Heart right ventricle (tissue), 16 donors: ENCODE measurements at regions not wholly inside any gene's neighbourhood (a gene's known extent, or its start where the extent isn't known, plus 50 kb on each side); places are given as distances from the start of the nearest gene placed in this dataset.

Source experiments
- ATAC-seq, 8 donors: fragments of 200-7000 bp; cut with Tn5 transposase; one replicate each; pipeline ENCODE4 v1.9.1; 2020; ENCODE audit warnings: mild to moderate bottlenecking in 8 of 8, moderate library complexity in 8 of 8, moderate number of reproducible peaks in 1 of 8
- DNase-seq, 2 donors: peaks; one replicate each; pipeline ENCODE4 v3.0.0-alpha.2; 2020
- H3K27ac ChIP-seq, 10 donors: fragments of 200-600 bp; sonication (generic) in 2 of 10; one replicate each; pipeline versions ENCODE4 v1.5.0 to v1.8.0; 2020 to 2022; ENCODE audit warnings: mild to moderate bottlenecking in 3 of 10
- H3K27me3 ChIP-seq, 7 donors: fragments of 200-600 bp; one replicate each; pipeline ENCODE4 v1.8.0; 2021 to 2022; ENCODE audit warnings: mild to moderate bottlenecking in 2 of 7
- H3K36me3 ChIP-seq, 9 donors: fragments of 200-600 bp; sonication (generic) in 1 of 9; one replicate each; pipeline versions ENCODE4 v1.5.0 to v1.8.0; 2020 to 2022; ENCODE audit warnings: mild to moderate bottlenecking in 2 of 9
- H3K4me1 ChIP-seq, 9 donors: fragments of 200-600 bp; sonication (generic) in 1 of 9; one replicate each; pipeline versions ENCODE4 v1.5.0 to v1.8.0; 2020 to 2022; ENCODE audit warnings: mild to moderate bottlenecking in 4 of 9
- H3K4me3 ChIP-seq, 10 donors: fragments of 200-600 bp; sonication (generic) in 2 of 10; one replicate each; pipeline versions ENCODE4 v1.5.0 to v1.8.0; 2020 to 2022; ENCODE audit warnings: mild to moderate bottlenecking in 7 of 10, moderate library complexity in 2 of 10
- H3K9me3 ChIP-seq, 11 donors: fragments of 200-600 bp in 10 of 11; sonication (generic) in 2 of 11; one replicate each; pipeline versions ENCODE4 v1.5.0 to v1.8.0; 2013 to 2022; ENCODE audit warnings: mild to moderate bottlenecking in 2 of 11, control low read depth in 1 of 11, moderate library complexity in 1 of 11
- CTCF ChIP-seq, 9 donors: fragments of 200-600 bp; sonication (generic) in 2 of 9; IDR thresholded peaks; one replicate each; pipeline versions ENCODE4 v1.5.0 to v1.8.0; 2021 to 2022; ENCODE audit warnings: antibody characterized with exemption in 9 of 9, mild to moderate bottlenecking in 5 of 9, moderate library complexity in 1 of 9
- WGBS, 2 donors: extraction: QIAGEN DNeasy Blood & Tissue Kit; methylation state at CpG; one replicate each; pipeline ENCODE4 v1.1.7; 2013; ENCODE audit warnings: inconsistent platforms in 1 of 2; 5-methylcytosine and 5-hydroxymethylcytosine counted together
- intact Hi-C, 10 donors: fragments of 100-400 bp; cut with DNase I; formaldehyde crosslinking; loops; one replicate each; pipeline versions ENCODE4 v1.11.1 to v1.14.2; 2022
- donor health status: Arrhythmogenic right ventricular cardiomyopathy.
- donor health status: ischemic (EF 13 %, LVEDD 7.1; RV severe dilation, severe dysfunction).
- donor health status: healthy with polysubstance abuse.
- donor health status: DM: no; HTN: yes; CAD: no.
- donor health status: DM: no; HTN: no; CAD: no.
- donor health status: ischemic (EF 25% LVEDD 6.9; RV normal size, moderate dysfunction).
- donor health status: ischemic (EF 25% LVEDD 5.7; RV mildly dilated, moderate dysfunction).
- donor health status: healthy.
- donor health status: DM: yes; HTN: yes; CAD: no.
- donor health status: Ischemic cardiomyopathy.
- donor health status: ischemic (EF 35%, LVEDD 5.7; RV mildly dilated, moderate dysfunction).
- donor health status: nonischemic (EF 11% LVEDD 7.7; RV severe dilation, severe dysfunction).
- donor health status: DM: yes; HTN: yes; CAD: no.
- donor health status: PGD.
- donor health status: ischemic (EF 29% LVEDD 5.4; RV normal size, mild dysfunction).
- donor health status: nonischemic (EF 23%, LVEDD 6.1; RV moderate dilation, normal function).

DNA sequence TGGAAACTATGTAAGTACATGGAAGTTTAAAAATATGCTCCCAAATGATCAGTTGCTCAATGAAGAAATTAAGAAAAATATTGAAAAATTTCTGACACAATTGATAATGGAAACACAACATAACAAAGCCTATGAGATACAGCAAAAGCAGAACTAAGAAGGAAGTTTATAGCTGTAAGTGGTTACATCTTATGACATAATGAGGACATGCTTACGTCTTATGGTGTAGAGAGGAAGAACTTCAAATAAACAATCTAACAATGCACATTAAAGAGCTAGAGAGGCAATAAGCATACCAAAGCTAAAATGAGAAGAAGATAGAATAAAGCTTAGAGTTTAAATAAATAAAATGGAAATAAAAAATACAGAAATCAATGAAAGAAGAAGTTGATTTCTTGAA, 50.0 kb upstream of the CEACAM21 start:
- no peak overlapping the region for H3K4me3 ChIP-seq
- H3K27ac ChIP-seq, result no peak overlapping the region
- 78 to 79% methylated on average over 1 of the region's 1 CpG for WGBS, 2 donors
- intact Hi-C loops, result no loop called here
- H3K9me3 ChIP-seq, result peaks cover 0 to 23% (median 13%) of the 10 kb centered on the region in 11 donors
- H3K27me3 ChIP-seq, result peaks cover 0 to 59% (median 34%) of the 10 kb centered on the region in 7 donors
- no peak for TF ChIP-seq CTCF (IDR thresholded peaks at IDR 0.05)
- ATAC-seq, result no peak
- no peak for DNase-seq
- no peaks in the 10 kb centered on the region for H3K36me3 ChIP-seq
- H3K4me1 ChIP-seq, result peaks cover 0 to 38% (median 10%) of the 10 kb centered on the region in 9 donors
